DND-41 (cell line): ENCODE measurements at regions not wholly inside any gene's neighbourhood (a gene's known extent, or its start where the extent isn't known, plus 50 kb on each side); places are given as distances from the start of the nearest gene placed in this dataset.

Experiments used
- CTCF ChIP-seq: IDR thresholded peaks from 2 replicates; pipeline ENCODE4 v1.5.1; 2012; ENCODE audit warnings: borderline replicate concordance, low read length, moderate library complexity, mild to moderate bottlenecking; ENCODE audit not compliant: poor library complexity, severe bottlenecking; ENCODE audit errors: extremely low read depth
- EZH2 ChIP-seq: IDR thresholded peaks from 3 replicates; pipeline ENCODE4 v1.6.1; 2012; ENCODE audit warnings: borderline replicate concordance, low read depth, mild to moderate bottlenecking, moderate library complexity, low read length, inconsistent platforms; ENCODE audit not compliant: severe bottlenecking

GRCh38 chr4:63922146-63922545, 487.1 kb downstream of the TECRL start:
- no peak for TF ChIP-seq CTCF
- no peak for TF ChIP-seq EZH2
